ENCODE measurements at regions not wholly inside any gene's neighbourhood (a gene's known extent, or its start where the extent isn't known, plus 50 kb on each side); places are given as distances from the start of the nearest gene placed in this dataset.

DNA sequence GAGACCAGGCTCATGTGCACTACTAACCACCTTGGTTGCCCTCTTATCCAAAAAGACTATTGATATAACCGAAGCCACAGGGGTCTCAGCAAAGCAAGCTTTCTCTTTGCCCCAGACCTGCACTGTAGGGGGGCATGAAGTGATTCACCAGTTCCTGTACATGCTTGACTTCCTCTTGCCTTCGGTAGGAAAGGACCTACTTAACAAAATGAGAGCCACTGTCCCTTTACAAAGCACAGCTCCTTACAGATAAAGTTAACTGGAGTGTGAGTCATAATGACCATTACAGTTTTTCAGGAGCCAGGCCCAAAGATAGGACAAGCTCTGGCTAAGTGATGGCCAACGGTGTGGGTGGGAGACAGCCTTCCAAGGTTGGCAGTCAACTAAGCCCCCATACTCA, 622.0 kb upstream of the TSPY4 start:
- H3K27me3 ChIP-seq (ENCODE audit: control insufficient read depth in 1 of 2, insufficient read depth in 2 of 2, low read length in 2 of 2) = no peaks in the 10 kb centered on the region
- no peak overlapping the region for H3K27ac ChIP-seq (ENCODE audit: low read depth in 2 of 2, low read length in 1 of 2)
- no peak overlapping the region for H3K4me3 ChIP-seq (ENCODE audit: low read depth in 1 of 2, low read length in 2 of 2)
- no peaks in the 10 kb centered on the region for H3K36me3 ChIP-seq (ENCODE audit: control insufficient read depth in 2 of 2, insufficient read depth in 2 of 2, low read length in 1 of 2)
- no peaks in the 10 kb centered on the region for H3K4me1 ChIP-seq (ENCODE audit: control insufficient read depth in 2 of 2, insufficient read depth in 2 of 2, low read length in 1 of 2)
- no peaks in the 10 kb centered on the region for H3K9me3 ChIP-seq (ENCODE audit: control insufficient read depth in 2 of 2, insufficient read depth in 1 of 2, low read depth in 1 of 2, low read length in 1 of 2)
- WGBS, 2 donors = 55% methylated on average over 3 of the region's 3 CpGs; no CpG with 5 or more reads in 1 of the 2 donors

DNA sequence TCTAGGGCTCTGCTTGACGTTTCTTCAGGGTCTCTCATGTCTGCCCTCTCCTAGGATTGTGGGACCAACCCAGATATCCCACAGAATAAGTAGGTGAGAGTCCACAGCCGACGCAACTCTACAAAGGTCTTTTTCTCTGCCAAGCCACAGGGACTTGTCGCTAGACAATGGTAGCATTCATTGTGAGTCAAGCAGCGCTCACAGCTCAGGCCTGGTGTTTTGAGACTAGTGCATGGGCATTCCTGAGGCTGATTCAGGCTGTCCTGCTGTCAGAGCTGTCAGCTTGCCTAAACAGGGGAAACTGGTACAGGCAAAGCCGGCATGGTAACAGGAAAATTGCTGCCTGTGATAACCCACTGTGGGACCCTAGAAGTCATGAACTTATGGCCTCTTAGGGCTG, 610.6 kb upstream of the TSPY4 start:
- no peaks in the 10 kb centered on the region for H3K9me3 ChIP-seq (ENCODE audit: control insufficient read depth in 2 of 2, insufficient read depth in 1 of 2, low read depth in 1 of 2, low read length in 1 of 2)
- no peak overlapping the region for H3K27ac ChIP-seq (ENCODE audit: low read depth in 2 of 2, low read length in 1 of 2)
- no peaks in the 10 kb centered on the region for H3K4me1 ChIP-seq (ENCODE audit: control insufficient read depth in 2 of 2, insufficient read depth in 2 of 2, low read length in 1 of 2)
- H3K27me3 ChIP-seq (ENCODE audit: control insufficient read depth in 1 of 2, insufficient read depth in 2 of 2, low read length in 2 of 2) = no peaks in the 10 kb centered on the region
- H3K4me3 ChIP-seq (ENCODE audit: low read depth in 1 of 2, low read length in 2 of 2) = no peak overlapping the region
- 63 to 92% methylated on average over 2 to 6 of the region's 6 CpGs for WGBS, 2 donors
- H3K36me3 ChIP-seq (ENCODE audit: control insufficient read depth in 2 of 2, insufficient read depth in 2 of 2, low read length in 1 of 2) = no peaks in the 10 kb centered on the region

DNA sequence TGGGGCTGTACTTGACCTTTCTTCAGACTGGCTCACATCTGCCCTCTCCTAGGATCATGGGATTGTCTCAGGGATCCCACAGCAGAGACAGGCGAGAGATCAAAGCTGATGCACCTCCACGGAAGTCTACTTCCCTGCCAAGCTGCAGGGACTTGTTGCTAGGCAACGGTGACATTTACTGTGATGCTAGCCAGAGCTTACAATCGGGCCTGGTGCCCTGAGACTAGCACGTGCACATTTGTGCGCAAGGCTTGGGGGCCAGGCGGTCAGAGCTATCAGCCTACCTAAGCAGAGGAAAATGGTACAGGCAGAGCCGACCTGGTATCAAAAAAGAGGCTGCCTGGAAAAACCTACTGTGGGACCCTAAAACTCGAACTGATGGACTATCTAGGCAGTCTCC, 607.3 kb upstream of the TSPY4 start:
- H3K4me1 ChIP-seq (ENCODE audit: control insufficient read depth in 2 of 2, insufficient read depth in 2 of 2, low read length in 1 of 2) = no peaks in the 10 kb centered on the region
- 0 to 67% methylated on average over 1 to 9 of the region's 9 CpGs for WGBS, 2 donors
- H3K36me3 ChIP-seq (ENCODE audit: control insufficient read depth in 2 of 2, insufficient read depth in 2 of 2, low read length in 1 of 2) = no peaks in the 10 kb centered on the region
- H3K9me3 ChIP-seq (ENCODE audit: control insufficient read depth in 2 of 2, insufficient read depth in 1 of 2, low read depth in 1 of 2, low read length in 1 of 2) = no peaks in the 10 kb centered on the region
- no peak overlapping the region for H3K4me3 ChIP-seq (ENCODE audit: low read depth in 1 of 2, low read length in 2 of 2)
- no peak overlapping the region for H3K27ac ChIP-seq (ENCODE audit: low read depth in 2 of 2, low read length in 1 of 2)
- H3K27me3 ChIP-seq (ENCODE audit: control insufficient read depth in 1 of 2, insufficient read depth in 2 of 2, low read length in 2 of 2) = no peaks in the 10 kb centered on the region

DNA sequence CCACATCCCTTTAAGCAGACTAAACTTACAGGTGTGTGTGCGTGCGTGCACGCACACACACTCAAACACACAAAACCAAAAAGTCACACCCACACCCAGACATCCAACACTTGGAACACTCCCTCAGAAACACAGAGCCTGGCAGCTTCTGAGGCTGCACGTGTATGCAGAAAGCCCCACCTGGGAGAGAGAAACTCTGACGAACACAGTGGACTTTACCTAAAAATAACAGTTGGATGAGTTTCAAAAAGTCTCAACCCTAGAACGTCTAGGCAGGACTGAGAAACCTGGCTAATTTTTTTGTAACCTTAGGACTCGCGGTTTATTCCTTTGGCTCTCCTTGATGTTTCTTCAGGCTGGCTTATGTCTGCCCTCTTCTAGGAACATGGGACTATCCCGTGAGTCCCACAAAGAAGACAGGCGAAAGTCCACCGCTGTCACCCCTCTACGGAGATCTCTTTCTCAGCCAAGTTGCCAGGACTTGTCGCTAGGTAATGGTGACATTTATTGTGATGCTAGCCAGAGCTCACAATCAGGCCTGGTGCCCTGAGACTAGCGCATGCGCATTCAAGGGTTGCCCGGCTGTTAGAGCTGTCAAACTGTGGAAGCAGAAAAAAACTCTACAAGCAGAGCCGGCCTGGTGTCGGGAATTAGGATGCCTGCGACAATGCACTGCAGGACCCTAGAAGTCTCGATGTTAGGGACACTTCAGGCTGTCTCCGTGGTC, 595.8 kb upstream of the TSPY4 start:
- 68 to 85% methylated on average over 5 to 21 of the region's 21 CpGs for WGBS, 2 donors
- no peak overlapping the region for H3K27ac ChIP-seq (ENCODE audit: low read depth in 2 of 2, low read length in 1 of 2)
- H3K4me3 ChIP-seq (ENCODE audit: low read depth in 1 of 2, low read length in 2 of 2) = no peak overlapping the region
- no peaks in the 10 kb centered on the region for H3K4me1 ChIP-seq (ENCODE audit: control insufficient read depth in 2 of 2, insufficient read depth in 2 of 2, low read length in 1 of 2)
- H3K9me3 ChIP-seq (ENCODE audit: control insufficient read depth in 2 of 2, insufficient read depth in 1 of 2, low read depth in 1 of 2, low read length in 1 of 2) = no peaks in the 10 kb centered on the region
- no peaks in the 10 kb centered on the region for H3K27me3 ChIP-seq (ENCODE audit: control insufficient read depth in 1 of 2, insufficient read depth in 2 of 2, low read length in 2 of 2)
- no peaks in the 10 kb centered on the region for H3K36me3 ChIP-seq (ENCODE audit: control insufficient read depth in 2 of 2, insufficient read depth in 2 of 2, low read length in 1 of 2)

DNA sequence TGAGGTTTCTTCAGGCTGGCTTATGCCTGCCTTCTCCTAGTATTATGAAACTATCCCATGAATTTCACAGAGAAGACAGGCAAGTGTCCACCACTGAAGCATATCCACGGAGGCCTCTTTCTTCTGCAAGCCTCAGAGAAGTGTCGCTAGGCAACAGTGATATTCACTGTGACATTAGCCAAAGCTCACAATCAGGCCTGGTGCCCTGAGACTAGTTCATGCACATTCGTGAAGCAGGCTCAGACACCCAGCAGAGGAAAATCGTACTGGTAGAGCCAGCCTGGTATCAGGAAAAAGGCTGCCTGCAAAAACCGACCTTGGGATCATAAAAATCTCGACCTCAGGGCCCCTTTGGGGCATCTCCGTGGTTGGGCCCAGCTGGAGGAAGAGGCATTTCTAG, 573.1 kb upstream of the TSPY4 start:
- 37 to 88% methylated on average over 3 to 7 of the region's 7 CpGs for WGBS, 2 donors

DNA sequence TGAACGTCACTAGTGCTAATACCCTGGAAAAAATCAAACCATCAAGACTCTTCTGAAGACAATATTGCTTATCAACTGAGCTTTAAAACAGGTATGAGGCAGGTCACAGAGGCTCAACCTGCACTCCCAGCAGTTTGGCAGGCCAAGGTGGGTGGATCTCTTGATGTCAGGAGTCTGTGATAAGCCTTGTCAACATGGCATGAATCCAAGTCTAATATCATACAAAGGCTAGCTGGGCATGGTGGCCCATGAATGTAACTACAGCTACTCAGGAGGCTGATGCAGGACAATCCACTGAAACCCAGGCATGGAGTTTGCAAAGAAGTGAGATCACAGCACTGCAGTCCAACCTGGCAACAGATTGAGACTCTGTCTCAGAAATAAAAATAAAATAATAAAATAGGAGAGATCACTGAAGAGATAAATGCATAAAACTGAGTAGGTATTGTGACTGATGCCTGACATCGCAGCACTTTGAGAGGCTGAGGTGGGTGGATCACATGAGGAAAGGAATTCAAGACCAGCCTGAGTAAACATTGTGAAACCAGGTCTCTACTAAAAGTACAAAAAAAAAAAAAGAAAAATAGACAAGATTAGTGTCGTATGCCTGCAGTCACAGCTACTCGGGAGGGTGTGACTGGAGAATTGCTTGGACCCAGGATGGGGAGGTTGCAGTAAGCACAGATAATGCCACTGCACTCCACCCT, 555.9 kb upstream of the TSPY4 start:
- 57 to 63% methylated on average over 2 to 4 of the region's 4 CpGs for WGBS, 2 donors
- H3K27ac ChIP-seq (ENCODE audit: low read depth in 2 of 2, low read length in 1 of 2) = no peak overlapping the region
- no peak overlapping the region for H3K4me3 ChIP-seq (ENCODE audit: low read depth in 1 of 2, low read length in 2 of 2)
- H3K36me3 ChIP-seq (ENCODE audit: control insufficient read depth in 2 of 2, insufficient read depth in 2 of 2, low read length in 1 of 2) = no peaks in the 10 kb centered on the region
- no peaks in the 10 kb centered on the region for H3K4me1 ChIP-seq (ENCODE audit: control insufficient read depth in 2 of 2, insufficient read depth in 2 of 2, low read length in 1 of 2)
- no peaks in the 10 kb centered on the region for H3K9me3 ChIP-seq (ENCODE audit: control insufficient read depth in 2 of 2, insufficient read depth in 1 of 2, low read depth in 1 of 2, low read length in 1 of 2)
- H3K27me3 ChIP-seq (ENCODE audit: control insufficient read depth in 1 of 2, insufficient read depth in 2 of 2, low read length in 2 of 2) = no peaks in the 10 kb centered on the region

More for the DNA sequence above, 573.1 kb upstream of the TSPY4 start:
- Histone ChIP-seq H3K9me3 (ENCODE audit: control insufficient read depth in 2 of 2, insufficient read depth in 1 of 2, low read depth in 1 of 2, low read length in 1 of 2) (no peaks in the 10 kb centered on the region), H3K27ac (ENCODE audit: low read depth in 2 of 2, low read length in 1 of 2) (no peak overlapping the region), H3K27me3 (ENCODE audit: control insufficient read depth in 1 of 2, insufficient read depth in 2 of 2, low read length in 2 of 2) (no peaks in the 10 kb centered on the region), H3K4me3 (ENCODE audit: low read depth in 1 of 2, low read length in 2 of 2) (no peak overlapping the region), H3K36me3 (ENCODE audit: control insufficient read depth in 2 of 2, insufficient read depth in 2 of 2, low read length in 1 of 2) (no peaks in the 10 kb centered on the region), H3K4me1 (ENCODE audit: control insufficient read depth in 2 of 2, insufficient read depth in 2 of 2, low read length in 1 of 2) (no peaks in the 10 kb centered on the region)

DNA sequence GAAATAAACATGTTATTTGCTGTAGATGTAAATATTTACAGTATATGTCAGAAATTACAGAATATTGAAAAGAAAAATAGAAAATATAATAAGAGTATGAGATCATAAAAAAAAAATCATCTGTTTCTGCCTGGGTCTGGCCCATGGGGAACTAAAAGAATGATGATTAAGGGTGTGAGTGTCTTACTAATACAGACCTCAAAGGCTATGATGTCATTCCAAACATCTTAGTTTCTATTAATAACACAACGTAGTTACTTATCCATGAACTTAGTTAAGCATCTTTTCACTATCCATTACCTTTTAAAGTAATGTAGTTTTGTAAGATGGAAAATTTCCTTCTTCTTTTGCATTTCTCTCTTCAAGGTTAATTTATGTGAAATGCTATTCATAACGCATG, 542.7 kb upstream of the TSPY4 start:
- Histone ChIP-seq H3K4me3 (ENCODE audit: low read depth in 1 of 2, low read length in 2 of 2) (no peak overlapping the region), H3K36me3 (ENCODE audit: control insufficient read depth in 2 of 2, insufficient read depth in 2 of 2, low read length in 1 of 2) (no peaks in the 10 kb centered on the region), H3K27ac (ENCODE audit: low read depth in 2 of 2, low read length in 1 of 2) (no peak overlapping the region), H3K27me3 (ENCODE audit: control insufficient read depth in 1 of 2, insufficient read depth in 2 of 2, low read length in 2 of 2) (no peaks in the 10 kb centered on the region), H3K9me3 (ENCODE audit: control insufficient read depth in 2 of 2, insufficient read depth in 1 of 2, low read depth in 1 of 2, low read length in 1 of 2) (no peaks in the 10 kb centered on the region), H3K4me1 (ENCODE audit: control insufficient read depth in 2 of 2, insufficient read depth in 2 of 2, low read length in 1 of 2) (no peaks in the 10 kb centered on the region)
- 30 to 50% methylated on average over 1 to 2 of the region's 2 CpGs for WGBS, 2 donors

DNA sequence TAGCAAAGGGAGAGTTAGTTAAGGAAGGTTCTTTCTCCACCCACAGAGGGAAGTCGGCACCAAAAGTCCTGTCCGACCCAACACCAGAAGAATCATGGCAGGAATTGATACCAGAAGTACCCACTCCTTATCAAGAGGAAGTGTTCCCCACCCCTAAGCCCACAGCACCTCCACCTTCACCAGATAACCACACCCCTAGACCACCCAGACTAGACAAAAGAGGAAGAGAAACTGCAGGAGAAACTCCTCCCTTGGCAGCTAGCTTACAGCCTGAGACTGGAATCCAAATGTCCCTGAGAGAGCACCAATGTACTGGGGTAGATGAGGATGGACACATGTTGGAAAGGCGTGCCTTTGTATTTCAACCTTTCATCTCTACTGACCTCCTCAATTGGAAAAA, 532.9 kb upstream of the TSPY4 start:
- no peaks in the 10 kb centered on the region for H3K4me1 ChIP-seq (ENCODE audit: control insufficient read depth in 2 of 2, insufficient read depth in 2 of 2, low read length in 1 of 2)
- no peak overlapping the region for H3K27ac ChIP-seq (ENCODE audit: low read depth in 2 of 2, low read length in 1 of 2)
- WGBS, 2 donors = 79% methylated on average over 3 of the region's 3 CpGs; no CpG with 5 or more reads in 1 of the 2 donors
- H3K27me3 ChIP-seq (ENCODE audit: control insufficient read depth in 1 of 2, insufficient read depth in 2 of 2, low read length in 2 of 2) = no peaks in the 10 kb centered on the region
- H3K36me3 ChIP-seq (ENCODE audit: control insufficient read depth in 2 of 2, insufficient read depth in 2 of 2, low read length in 1 of 2) = no peaks in the 10 kb centered on the region
- H3K9me3 ChIP-seq (ENCODE audit: control insufficient read depth in 2 of 2, insufficient read depth in 1 of 2, low read depth in 1 of 2, low read length in 1 of 2) = no peaks in the 10 kb centered on the region
- no peak overlapping the region for H3K4me3 ChIP-seq (ENCODE audit: low read depth in 1 of 2, low read length in 2 of 2)

DNA sequence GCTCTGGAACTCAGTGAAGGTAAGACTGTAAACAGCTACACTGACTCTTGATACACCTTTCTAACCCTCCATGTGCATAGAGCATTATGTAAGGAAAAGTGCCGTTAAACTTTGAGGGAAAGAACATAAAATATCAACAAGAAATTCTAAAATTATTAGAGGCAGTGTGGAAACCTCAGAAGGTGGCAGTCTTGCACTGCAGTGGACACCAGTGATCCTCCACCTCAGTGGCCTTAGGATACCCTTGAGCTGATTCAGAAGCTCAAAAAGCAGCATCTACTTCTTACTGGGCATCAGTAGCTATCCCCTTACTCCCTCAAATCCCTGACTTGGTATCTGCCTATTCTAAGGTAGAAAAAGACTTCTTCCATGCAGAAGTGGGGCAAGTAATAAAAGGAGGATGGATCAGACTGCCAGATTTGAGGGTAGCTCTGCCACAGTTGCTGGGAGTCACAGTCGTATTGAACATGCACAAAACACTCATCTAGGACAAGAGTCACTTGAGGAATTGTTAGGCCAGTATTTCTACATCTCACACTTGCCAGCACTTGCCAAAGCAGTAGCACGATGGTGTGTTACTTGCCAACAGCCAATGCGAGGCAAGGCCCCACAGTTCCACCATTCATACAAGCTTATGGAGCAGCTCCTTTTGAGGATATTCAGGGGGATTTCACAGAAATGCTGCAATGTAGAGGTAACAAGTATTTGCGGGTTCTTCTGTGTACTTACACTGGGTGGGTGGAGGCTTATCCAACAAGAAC, 529.4 kb upstream of the TSPY4 start:
- peak overlapping the region in 1 of 2 donors; percentile 31 for H3K27ac ChIP-seq (ENCODE audit: low read depth in 2 of 2, low read length in 1 of 2)
- H3K9me3 ChIP-seq (ENCODE audit: control insufficient read depth in 2 of 2, insufficient read depth in 1 of 2, low read depth in 1 of 2, low read length in 1 of 2) = no peaks in the 10 kb centered on the region
- H3K27me3 ChIP-seq (ENCODE audit: control insufficient read depth in 1 of 2, insufficient read depth in 2 of 2, low read length in 2 of 2) = no peaks in the 10 kb centered on the region

More for the DNA sequence above, 529.4 kb upstream of the TSPY4 start:
- Histone ChIP-seq H3K4me1 (ENCODE audit: control insufficient read depth in 2 of 2, insufficient read depth in 2 of 2, low read length in 1 of 2) (no peaks in the 10 kb centered on the region), H3K36me3 (ENCODE audit: control insufficient read depth in 2 of 2, insufficient read depth in 2 of 2, low read length in 1 of 2) (no peaks in the 10 kb centered on the region), H3K4me3 (ENCODE audit: low read depth in 1 of 2, low read length in 2 of 2) (no peak overlapping the region)
- whole genome bisulfite sequencing, 2 donors = 50% methylated on average over 5 of the region's 5 CpGs; no CpG with 5 or more reads in 1 of the 2 donors

All from esophagus (tissue), 2 donors.